HEK293 (cell line): ENCODE measurements at regions not wholly inside any gene's neighbourhood (a gene's known extent, or its start where the extent isn't known, plus 50 kb on each side); places are given as distances from the start of the nearest gene placed in this dataset.

Experiments used
- PBX3 ChIP-seq: sonication (generic); formaldehyde crosslinking; IDR thresholded peaks from 2 replicates; pipeline ENCODE4 v1.8.1; 2022; ENCODE audit warnings: mild to moderate bottlenecking, moderate library complexity, missing genetic modification reagents
- RBAK ChIP-seq: fragments of 450-650 bp; formaldehyde crosslinking; IDR thresholded peaks from 2 replicates; pipeline ENCODE4 v1.5.1; 2016; ENCODE audit warnings: missing biosample characterization, missing genetic modification characterization
- YY1 ChIP-seq: fragments of 450-650 bp; formaldehyde crosslinking; IDR thresholded peaks from 2 replicates; pipeline ENCODE4 v1.5.1; 2018; ENCODE audit warnings: missing biosample characterization, missing genetic modification characterization
- ZNF280D ChIP-seq: fragments of 450-650 bp; formaldehyde crosslinking; IDR thresholded peaks from 2 replicates; pipeline ENCODE4 v1.5.1; 2016; ENCODE audit warnings: missing biosample characterization, missing genetic modification characterization
- ZNF561 ChIP-seq: fragments of 450-650 bp; IDR thresholded peaks from 2 replicates; pipeline ENCODE4 v1.5.1; 2018; ENCODE audit warnings: missing biosample characterization, missing genetic modification characterization, borderline replicate concordance
- ZNF670 ChIP-seq: fragments of 450-650 bp; formaldehyde crosslinking; IDR thresholded peaks from 2 replicates; pipeline ENCODE4 v1.5.1; 2016; ENCODE audit warnings: missing biosample characterization, missing genetic modification characterization, low read depth
- ZNF677 ChIP-seq: fragments of 450-650 bp; IDR thresholded peaks from 2 replicates; pipeline ENCODE4 v1.5.0; 2018; ENCODE audit warnings: missing biosample characterization, mild to moderate bottlenecking, missing genetic modification characterization, moderate library complexity
- ZNF791 ChIP-seq: fragments of 450-650 bp; formaldehyde crosslinking; IDR thresholded peaks from 2 replicates; pipeline ENCODE4 v1.5.1; 2016; ENCODE audit warnings: missing biosample characterization, missing genetic modification characterization
- TF ChIP-seq, protein P1 (sequence below): fragments of 450-650 bp; formaldehyde crosslinking; IDR thresholded peaks from 2 replicates; pipeline ENCODE4 v1.5.1; 2016; ENCODE audit warnings: missing biosample characterization, missing genetic modification characterization
- TF ChIP-seq, protein P2 (sequence below): fragments of 450-650 bp; formaldehyde crosslinking; IDR thresholded peaks from 2 replicates; pipeline ENCODE4 v1.5.1; 2016; ENCODE audit warnings: missing biosample characterization, missing genetic modification characterization

DNA sequence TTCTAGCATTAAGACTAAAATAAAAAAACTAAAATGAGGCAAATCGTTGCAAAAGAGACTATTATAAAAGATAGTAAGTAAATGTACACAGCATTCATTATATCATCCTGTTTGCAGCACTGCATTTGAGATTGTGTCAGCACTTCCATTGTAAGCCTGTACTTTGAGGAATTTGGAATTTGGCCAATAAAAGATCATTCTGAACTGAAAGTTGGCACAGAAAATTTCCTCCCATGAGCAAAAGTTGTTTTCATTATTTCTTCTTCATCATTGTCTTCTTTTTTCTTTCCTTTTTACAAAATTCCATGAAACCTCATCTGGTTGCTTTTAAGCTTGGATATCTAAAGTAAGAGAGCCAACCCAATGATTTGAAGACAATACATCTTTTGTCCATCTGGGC is 199.3 kb upstream of the ADAMTSL1 start:
- TF ChIP-seq, protein P1, sequence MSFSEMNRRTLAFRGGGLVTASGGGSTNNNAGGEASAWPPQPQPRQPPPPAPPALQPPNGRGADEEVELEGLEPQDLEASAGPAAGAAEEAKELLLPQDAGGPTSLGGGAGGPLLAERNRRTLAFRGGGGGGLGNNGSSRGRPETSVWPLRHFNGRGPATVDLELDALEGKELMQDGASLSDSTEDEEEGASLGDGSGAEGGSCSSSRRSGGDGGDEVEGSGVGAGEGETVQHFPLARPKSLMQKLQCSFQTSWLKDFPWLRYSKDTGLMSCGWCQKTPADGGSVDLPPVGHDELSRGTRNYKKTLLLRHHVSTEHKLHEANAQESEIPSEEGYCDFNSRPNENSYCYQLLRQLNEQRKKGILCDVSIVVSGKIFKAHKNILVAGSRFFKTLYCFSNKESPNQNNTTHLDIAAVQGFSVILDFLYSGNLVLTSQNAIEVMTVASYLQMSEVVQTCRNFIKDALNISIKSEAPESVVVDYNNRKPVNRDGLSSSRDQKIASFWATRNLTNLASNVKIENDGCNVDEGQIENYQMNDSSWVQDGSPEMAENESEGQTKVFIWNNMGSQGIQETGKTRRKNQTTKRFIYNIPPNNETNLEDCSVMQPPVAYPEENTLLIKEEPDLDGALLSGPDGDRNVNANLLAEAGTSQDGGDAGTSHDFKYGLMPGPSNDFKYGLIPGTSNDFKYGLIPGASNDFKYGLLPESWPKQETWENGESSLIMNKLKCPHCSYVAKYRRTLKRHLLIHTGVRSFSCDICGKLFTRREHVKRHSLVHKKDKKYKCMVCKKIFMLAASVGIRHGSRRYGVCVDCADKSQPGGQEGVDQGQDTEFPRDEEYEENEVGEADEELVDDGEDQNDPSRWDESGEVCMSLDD (tag by site-specific recombination) = no peak
- TF ChIP-seq, protein P2, sequence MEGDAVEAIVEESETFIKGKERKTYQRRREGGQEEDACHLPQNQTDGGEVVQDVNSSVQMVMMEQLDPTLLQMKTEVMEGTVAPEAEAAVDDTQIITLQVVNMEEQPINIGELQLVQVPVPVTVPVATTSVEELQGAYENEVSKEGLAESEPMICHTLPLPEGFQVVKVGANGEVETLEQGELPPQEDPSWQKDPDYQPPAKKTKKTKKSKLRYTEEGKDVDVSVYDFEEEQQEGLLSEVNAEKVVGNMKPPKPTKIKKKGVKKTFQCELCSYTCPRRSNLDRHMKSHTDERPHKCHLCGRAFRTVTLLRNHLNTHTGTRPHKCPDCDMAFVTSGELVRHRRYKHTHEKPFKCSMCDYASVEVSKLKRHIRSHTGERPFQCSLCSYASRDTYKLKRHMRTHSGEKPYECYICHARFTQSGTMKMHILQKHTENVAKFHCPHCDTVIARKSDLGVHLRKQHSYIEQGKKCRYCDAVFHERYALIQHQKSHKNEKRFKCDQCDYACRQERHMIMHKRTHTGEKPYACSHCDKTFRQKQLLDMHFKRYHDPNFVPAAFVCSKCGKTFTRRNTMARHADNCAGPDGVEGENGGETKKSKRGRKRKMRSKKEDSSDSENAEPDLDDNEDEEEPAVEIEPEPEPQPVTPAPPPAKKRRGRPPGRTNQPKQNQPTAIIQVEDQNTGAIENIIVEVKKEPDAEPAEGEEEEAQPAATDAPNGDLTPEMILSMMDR = no peak
- TF ChIP-seq ZNF677 (tag by site-specific recombination) = no peak
- TF ChIP-seq RBAK = no peak
- no peak for TF ChIP-seq PBX3
- TF ChIP-seq ZNF670 (tag by site-specific recombination) = no peak
- TF ChIP-seq ZNF791 (tag by site-specific recombination) = no peak
- no peak for TF ChIP-seq ZNF561 (tag by site-specific recombination)
- TF ChIP-seq YY1 (tag by site-specific recombination) = no peak
- no peak for TF ChIP-seq ZNF280D (tag by site-specific recombination)
